Ishikawa (cell line): ENCODE measurements at regions not wholly inside any gene's neighbourhood (a gene's known extent, or its start where the extent isn't known, plus 50 kb on each side); places are given as distances from the start of the nearest gene placed in this dataset.

Experiments used
- CEBPB ChIP-seq: IDR thresholded peaks from 2 replicates; pipeline ENCODE4 v1.6.1; 2012
- CREB1 ChIP-seq: IDR thresholded peaks from 2 replicates; pipeline ENCODE4 v1.6.1; 2012; ENCODE audit warnings: low read depth
- EGR1 ChIP-seq: IDR thresholded peaks from 2 replicates; pipeline ENCODE4 v1.6.1; 2012
- EP300 ChIP-seq: IDR thresholded peaks from 2 replicates; pipeline ENCODE4 v1.6.1; 2012; ENCODE audit warnings: borderline replicate concordance
- FOXM1 ChIP-seq: IDR thresholded peaks from 2 replicates; pipeline ENCODE4 v1.6.1; 2012; ENCODE audit warnings: low read depth, borderline replicate concordance
- NFIC ChIP-seq: IDR thresholded peaks from 2 replicates; pipeline ENCODE4 v1.6.1; 2012
- RAD21 ChIP-seq: IDR thresholded peaks from 2 replicates; pipeline ENCODE4 v1.6.1; 2012; ENCODE audit warnings: low read depth
- TAF1 ChIP-seq: IDR thresholded peaks from 2 replicates; pipeline ENCODE4 v1.6.1; 2012; ENCODE audit warnings: low read depth, mild to moderate bottlenecking
- TCF12 ChIP-seq: IDR thresholded peaks from 2 replicates; pipeline ENCODE4 v1.6.1; 2012; ENCODE audit warnings: low read depth
- TEAD4 ChIP-seq: IDR thresholded peaks from 2 replicates; pipeline ENCODE4 v1.6.1; 2012
- YY1 ChIP-seq: IDR thresholded peaks from 2 replicates; pipeline ENCODE4 v1.6.1; 2012; ENCODE audit warnings: low read depth
- ZBTB7A ChIP-seq: IDR thresholded peaks from 2 replicates; pipeline ENCODE4 v1.6.1; 2012; ENCODE audit warnings: low read depth
- TF ChIP-seq, protein P1 (sequence below): IDR thresholded peaks from 2 replicates; pipeline ENCODE4 v1.6.1; 2012
- TF ChIP-seq, protein P2 (sequence below): IDR thresholded peaks from 2 replicates; pipeline ENCODE4 v1.6.1; 2012; ENCODE audit warnings: low read depth, mild to moderate bottlenecking
- TF ChIP-seq, protein P3 (sequence below): IDR thresholded peaks from 2 replicates; pipeline ENCODE4 v1.6.1; 2012

DNA sequence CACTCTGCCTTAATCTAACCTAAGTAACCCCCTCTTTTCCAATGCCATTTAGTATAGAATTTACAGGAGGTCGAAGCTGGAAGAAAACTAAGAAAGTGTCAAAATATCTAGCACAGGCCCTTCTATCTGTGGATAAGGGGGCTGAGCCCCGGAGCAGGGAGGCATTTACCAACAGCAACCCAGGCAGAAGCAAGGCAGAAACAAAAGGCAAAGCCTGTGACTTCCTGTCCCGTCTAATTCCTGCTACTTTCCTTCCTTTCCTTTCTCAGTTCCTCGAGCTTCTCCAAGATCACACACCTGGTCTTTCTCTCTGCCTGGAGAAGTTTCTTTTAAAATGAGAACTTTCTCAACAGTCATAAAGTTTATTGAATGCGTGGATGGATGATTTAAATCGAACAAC is 146.0 kb downstream of the FOXA2 start:
- TF ChIP-seq CREB1 (no peak), FOXM1 (no peak), EP300 (no peak), CEBPB (no peak), TAF1 (no peak), TCF12 (no peak)
- TF ChIP-seq, protein P1, sequence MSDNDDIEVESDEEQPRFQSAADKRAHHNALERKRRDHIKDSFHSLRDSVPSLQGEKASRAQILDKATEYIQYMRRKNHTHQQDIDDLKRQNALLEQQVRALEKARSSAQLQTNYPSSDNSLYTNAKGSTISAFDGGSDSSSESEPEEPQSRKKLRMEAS, result no peak

DNA sequence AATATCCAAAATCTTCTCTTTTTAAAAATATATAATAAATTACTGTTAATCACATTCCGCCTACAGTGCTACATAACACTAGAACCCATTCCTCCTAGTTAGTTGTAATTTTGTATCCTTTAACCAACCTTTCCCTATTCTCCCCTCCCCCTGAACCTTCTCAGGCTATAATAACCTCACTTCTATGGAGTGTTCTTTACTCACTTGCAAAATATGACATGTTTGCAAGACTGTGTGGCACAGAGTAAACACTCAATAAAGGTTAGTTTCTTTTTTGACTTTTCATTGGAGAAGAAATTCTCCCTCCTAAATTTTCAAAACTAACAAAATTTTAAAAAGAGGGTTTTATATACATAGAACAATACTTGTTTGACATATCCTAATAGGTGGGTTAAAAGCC is 147.0 kb downstream of the FOXA2 start:
- TF ChIP-seq YY1, result no peak
- no peak for TF ChIP-seq RAD21
- no peak for TF ChIP-seq TEAD4
- TF ChIP-seq NFIC, result no peak
- no peak for TF ChIP-seq EP300
- TF ChIP-seq CREB1, result no peak
- no peak for TF ChIP-seq FOXM1

DNA sequence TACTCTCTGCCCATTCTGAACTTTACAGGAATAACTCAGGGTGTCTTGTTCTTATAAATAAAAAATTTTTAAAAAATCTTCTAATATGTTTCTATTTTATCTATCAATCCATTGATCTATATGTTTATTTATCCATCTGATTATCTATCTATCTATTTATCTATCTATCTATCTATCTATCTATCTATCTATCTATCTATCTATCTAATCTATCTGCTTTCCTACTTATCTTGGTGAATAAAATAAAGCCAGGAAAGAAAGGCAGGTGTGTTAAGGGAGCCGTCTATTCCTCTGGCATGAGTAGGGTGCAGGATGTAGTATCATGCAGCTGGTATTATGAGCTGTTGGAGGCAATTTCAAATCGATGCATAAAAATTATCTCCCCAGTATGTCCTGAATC is 153.0 kb downstream of the FOXA2 start:
- no peak for TF ChIP-seq RAD21
- TF ChIP-seq YY1, result no peak
- no peak for TF ChIP-seq CEBPB

DNA sequence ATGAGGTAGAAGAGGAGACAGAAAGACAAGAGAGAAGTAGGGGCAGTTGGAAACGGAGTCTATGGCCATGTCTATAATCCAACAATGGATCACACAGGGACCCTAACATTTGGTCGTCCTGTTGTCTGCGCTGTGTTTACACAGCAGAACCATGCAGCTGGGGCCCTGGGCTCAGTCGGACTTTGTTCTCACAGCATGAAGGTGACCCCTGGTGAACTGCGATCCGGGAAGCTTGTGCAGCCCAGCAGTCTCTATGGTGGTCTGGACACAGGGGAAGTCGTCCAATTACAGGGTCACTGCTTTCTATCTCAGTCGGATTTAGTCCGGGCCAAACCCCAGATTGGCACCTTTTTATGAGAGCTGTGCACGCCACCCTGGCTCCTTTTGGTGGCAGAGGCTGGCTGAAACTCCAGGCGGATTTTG is 153.6 kb downstream of the FOXA2 start:
- no peak for TF ChIP-seq RAD21
- TF ChIP-seq NFIC, result no peak
- TF ChIP-seq ZBTB7A, result no peak
- TF ChIP-seq TCF12, result no peak
- TF ChIP-seq, protein P2, sequence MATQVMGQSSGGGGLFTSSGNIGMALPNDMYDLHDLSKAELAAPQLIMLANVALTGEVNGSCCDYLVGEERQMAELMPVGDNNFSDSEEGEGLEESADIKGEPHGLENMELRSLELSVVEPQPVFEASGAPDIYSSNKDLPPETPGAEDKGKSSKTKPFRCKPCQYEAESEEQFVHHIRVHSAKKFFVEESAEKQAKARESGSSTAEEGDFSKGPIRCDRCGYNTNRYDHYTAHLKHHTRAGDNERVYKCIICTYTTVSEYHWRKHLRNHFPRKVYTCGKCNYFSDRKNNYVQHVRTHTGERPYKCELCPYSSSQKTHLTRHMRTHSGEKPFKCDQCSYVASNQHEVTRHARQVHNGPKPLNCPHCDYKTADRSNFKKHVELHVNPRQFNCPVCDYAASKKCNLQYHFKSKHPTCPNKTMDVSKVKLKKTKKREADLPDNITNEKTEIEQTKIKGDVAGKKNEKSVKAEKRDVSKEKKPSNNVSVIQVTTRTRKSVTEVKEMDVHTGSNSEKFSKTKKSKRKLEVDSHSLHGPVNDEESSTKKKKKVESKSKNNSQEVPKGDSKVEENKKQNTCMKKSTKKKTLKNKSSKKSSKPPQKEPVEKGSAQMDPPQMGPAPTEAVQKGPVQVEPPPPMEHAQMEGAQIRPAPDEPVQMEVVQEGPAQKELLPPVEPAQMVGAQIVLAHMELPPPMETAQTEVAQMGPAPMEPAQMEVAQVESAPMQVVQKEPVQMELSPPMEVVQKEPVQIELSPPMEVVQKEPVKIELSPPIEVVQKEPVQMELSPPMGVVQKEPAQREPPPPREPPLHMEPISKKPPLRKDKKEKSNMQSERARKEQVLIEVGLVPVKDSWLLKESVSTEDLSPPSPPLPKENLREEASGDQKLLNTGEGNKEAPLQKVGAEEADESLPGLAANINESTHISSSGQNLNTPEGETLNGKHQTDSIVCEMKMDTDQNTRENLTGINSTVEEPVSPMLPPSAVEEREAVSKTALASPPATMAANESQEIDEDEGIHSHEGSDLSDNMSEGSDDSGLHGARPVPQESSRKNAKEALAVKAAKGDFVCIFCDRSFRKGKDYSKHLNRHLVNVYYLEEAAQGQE, result no peak
- TF ChIP-seq, protein P1, result no peak
- TF ChIP-seq, protein P3, sequence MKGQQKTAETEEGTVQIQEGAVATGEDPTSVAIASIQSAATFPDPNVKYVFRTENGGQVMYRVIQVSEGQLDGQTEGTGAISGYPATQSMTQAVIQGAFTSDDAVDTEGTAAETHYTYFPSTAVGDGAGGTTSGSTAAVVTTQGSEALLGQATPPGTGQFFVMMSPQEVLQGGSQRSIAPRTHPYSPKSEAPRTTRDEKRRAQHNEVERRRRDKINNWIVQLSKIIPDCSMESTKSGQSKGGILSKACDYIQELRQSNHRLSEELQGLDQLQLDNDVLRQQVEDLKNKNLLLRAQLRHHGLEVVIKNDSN, result no peak
- TF ChIP-seq CREB1, result no peak
- TF ChIP-seq EP300, result no peak
- no peak for TF ChIP-seq TAF1
- TF ChIP-seq EGR1, result no peak
- TF ChIP-seq TEAD4, result no peak
- TF ChIP-seq YY1, result no peak
- no peak for TF ChIP-seq FOXM1
- TF ChIP-seq CEBPB, result no peak

DNA sequence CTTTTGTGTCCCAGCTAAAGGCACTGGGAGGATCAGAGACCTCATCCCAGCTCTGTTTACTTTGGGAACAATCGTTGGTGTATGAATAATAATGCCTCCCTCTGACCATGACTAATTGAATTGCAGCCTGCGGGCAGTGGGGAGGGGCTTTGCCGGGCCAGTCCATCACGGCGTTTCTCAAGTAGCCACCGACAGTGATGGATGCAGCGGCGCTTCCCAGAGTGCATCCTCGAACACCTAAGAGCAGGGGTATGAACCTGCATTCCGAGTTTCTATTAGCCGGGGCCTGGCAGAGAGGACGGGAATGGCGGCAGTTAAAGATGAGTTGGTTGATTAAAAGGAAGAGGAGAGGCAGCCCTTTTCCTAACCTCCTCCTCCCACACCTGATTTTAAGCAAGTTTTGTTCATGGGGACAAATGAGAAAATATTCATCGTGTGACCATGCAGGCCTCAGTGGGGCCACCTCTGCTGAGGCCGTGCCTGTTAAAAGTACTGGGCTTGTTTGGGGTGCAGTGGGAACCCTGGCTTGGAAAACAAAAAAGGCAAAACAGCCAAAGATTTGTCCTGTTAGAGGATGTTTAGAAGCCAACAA is 154.1 kb downstream of the FOXA2 start:
- TF ChIP-seq, protein P2, result no peak
- no peak for TF ChIP-seq YY1

DNA sequence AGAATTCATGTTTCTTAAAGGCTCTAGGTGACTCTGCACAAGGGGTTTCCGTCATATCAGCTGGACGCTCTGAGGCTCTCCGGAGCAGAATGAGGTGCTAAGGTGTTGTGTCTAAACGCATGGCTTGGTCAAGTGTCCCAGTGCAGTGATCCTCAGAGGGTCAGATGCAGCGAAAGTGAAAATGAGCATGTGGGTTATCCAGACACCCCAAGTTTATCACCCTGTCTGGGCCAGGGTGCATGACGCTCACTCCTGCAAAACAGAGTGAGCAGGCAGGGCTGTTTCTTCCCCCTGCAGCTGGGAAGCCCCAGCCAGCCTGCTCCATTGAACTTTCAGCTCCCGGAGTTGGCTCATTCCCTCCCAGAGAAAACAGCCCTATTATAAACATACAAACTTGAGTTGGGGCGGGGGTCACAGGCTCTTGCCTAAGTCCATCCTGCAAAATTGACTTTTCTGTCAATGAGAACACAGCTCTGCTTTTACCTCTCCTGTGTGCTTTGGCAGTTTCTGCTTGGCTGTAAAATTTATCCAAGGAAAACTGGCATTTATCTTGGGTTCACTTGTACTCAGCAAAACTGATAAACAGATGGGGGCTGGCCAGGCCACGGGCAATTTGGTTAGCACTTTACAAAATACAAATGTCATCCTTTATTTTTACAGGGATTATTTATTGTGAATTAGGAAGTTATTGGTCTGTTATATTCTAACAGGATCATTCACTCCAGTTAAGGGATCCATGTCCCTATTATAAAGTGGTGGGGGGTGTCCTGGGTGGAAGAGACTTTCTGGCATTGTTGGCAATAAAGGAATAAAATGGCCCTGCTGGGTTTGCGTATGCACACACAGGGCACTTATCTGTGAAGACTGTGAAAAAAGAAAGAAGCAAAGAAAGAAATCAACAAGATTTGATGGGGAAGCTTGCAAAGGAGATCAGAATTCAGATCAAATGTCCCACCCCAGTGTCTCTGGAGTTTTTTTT is 154.9 kb downstream of the FOXA2 start:
- TF ChIP-seq ZBTB7A (no peak), FOXM1 (no peak), YY1 (no peak), NFIC (no peak), CEBPB (no peak), EGR1 (no peak), EP300 (no peak), RAD21 (no peak), TCF12 (no peak), TAF1 (no peak), TEAD4 (no peak)
- TF ChIP-seq, protein P2, result no peak
- TF ChIP-seq, protein P1, result no peak
- TF ChIP-seq, protein P3, result no peak
